ENCODE measurements at regions not wholly inside any gene's neighbourhood (a gene's known extent, or its start where the extent isn't known, plus 50 kb on each side); places are given as distances from the start of the nearest gene placed in this dataset.

- TF ChIP-seq CTCF (IDR thresholded peaks at IDR 0.05; ENCODE audit: insufficient read depth, low read length) (no peak), SPI1 (IDR thresholded peaks at IDR 0.05; ENCODE audit: borderline replicate concordance, low read depth) (no peak), POLR2AphosphoS5 (IDR thresholded peaks at IDR 0.05; ENCODE audit: low read depth) (no peak)
Observed at GRCh38 chr7:85840554-85840953, 653.7 kb upstream of the SEMA3D start.

Data from HL-60 (cell line).